Muscle of leg (tissue), 3 donors: ENCODE measurements at regions not wholly inside any gene's neighbourhood (a gene's known extent, or its start where the extent isn't known, plus 50 kb on each side); places are given as distances from the start of the nearest gene placed in this dataset.

Experiments used
- DNase-seq: peaks from one replicate; pipeline ENCODE4 v3.0.0; 2013
- H3K27ac ChIP-seq: one replicate; pipeline ENCODE4 v1.5.1; 2013; ENCODE audit warnings: mild to moderate bottlenecking, low read length, control low read depth
- H3K27me3 ChIP-seq: one replicate; pipeline ENCODE4 v1.6.1; 2013; ENCODE audit warnings: low read length; ENCODE audit not compliant: control insufficient read depth, insufficient read depth
- H3K36me3 ChIP-seq: one replicate; pipeline ENCODE4 v1.6.1; 2013; ENCODE audit warnings: low read length; ENCODE audit not compliant: control insufficient read depth, insufficient read depth
- H3K4me1 ChIP-seq: one replicate; pipeline ENCODE4 v1.6.1; 2013; ENCODE audit warnings: low read length; ENCODE audit not compliant: control insufficient read depth, insufficient read depth
- H3K4me3 ChIP-seq: one replicate; pipeline ENCODE4 v1.5.1; 2013; ENCODE audit warnings: low read length, control low read depth
- H3K9me3 ChIP-seq: replicated peaks from 2 replicates; pipeline ENCODE4 v1.6.1; 2013; ENCODE audit warnings: low read depth, low read length; ENCODE audit not compliant: control insufficient read depth
- WGBS: methylation state at CpG from one replicate; pipeline ENCODE4 v1.1.5; 2013; ENCODE audit warnings: missing lambda C conversion rate; ENCODE audit not compliant: insufficient coverage; 5-methylcytosine and 5-hydroxymethylcytosine counted together

DNA sequence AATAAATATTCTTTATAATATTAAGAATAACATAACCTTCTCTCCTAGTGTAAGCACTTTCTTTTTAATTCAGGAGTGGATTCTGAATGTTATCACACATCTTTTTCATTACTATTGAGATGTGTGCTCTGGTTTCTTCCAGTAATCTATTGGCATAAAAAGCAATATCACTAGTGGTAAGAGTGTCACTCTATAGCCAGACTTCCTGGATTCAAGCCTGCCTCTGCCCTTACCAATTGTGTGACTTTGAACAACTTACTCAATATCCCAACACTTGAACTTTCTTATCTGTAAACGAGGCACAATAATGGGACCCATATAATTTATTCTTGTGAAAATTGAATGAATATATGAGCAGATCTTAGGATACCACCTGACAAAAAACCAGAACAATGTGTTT is 71.0 kb downstream of the SEM1 start:
- WGBS: no CpG with 5 or more reads among the region's 1 CpG
- no peaks in the 10 kb centered on the region for H3K36me3 ChIP-seq
- no peak overlapping the region for H3K4me3 ChIP-seq
- H3K4me1 ChIP-seq: no peaks in the 10 kb centered on the region
- DNase-seq: no peak
- no peak overlapping the region for H3K27ac ChIP-seq
- H3K9me3 ChIP-seq: no peaks in the 10 kb centered on the region
- no peaks in the 10 kb centered on the region for H3K27me3 ChIP-seq

DNA sequence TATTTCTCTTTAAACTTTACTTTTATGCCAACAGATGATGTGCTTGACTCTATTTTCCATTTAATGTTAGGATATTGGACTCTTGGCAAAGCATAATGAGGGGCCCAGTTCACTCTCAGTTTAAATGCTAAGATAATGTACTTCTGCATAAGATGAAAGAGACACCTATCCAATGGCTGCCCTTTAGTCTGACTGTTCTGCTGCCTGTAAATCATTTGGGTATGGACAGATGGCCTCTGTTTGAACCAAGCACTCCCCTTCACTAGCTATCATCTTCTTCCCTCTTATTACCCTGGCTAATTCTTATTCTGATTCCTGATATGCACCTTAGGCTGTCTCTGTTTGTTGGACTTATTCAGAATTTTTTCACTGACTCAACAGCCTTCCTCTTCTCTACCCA is 72.1 kb downstream of the SEM1 start:
- Histone ChIP-seq H3K4me1 (no peaks in the 10 kb centered on the region), H3K27ac (no peak overlapping the region), H3K36me3 (no peaks in the 10 kb centered on the region), H3K4me3 (no peak overlapping the region), H3K9me3 (no peaks in the 10 kb centered on the region), H3K27me3 (no peaks in the 10 kb centered on the region)
- DNase-seq: no peak

DNA sequence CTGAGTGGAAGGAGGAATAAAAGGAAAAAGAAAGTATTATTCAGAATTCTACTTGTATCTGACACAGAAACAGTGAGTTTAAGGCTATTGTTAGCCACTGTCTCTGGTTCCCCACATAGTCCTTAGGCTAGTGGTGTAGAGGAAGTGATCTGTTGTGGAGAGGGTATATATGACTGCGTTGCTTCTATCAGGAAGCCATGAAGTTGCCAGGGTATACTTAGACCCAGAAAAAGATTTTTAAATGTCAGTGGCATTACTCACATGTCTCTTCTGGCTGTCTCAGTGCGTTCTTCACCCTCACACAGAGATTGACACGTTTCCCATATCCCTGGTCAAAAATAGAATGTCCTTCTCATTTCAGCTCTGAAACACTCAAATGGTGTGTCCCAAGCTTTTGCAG is 72.7 kb downstream of the SEM1 start:
- Histone ChIP-seq H3K4me3 (no peak overlapping the region), H3K9me3 (no peaks in the 10 kb centered on the region), H3K27ac (no peak overlapping the region), H3K27me3 (no peaks in the 10 kb centered on the region), H3K36me3 (no peaks in the 10 kb centered on the region), H3K4me1 (no peaks in the 10 kb centered on the region)
- WGBS: 100% methylated on average over 1 of the region's 3 CpGs
- no peak for DNase-seq

DNA sequence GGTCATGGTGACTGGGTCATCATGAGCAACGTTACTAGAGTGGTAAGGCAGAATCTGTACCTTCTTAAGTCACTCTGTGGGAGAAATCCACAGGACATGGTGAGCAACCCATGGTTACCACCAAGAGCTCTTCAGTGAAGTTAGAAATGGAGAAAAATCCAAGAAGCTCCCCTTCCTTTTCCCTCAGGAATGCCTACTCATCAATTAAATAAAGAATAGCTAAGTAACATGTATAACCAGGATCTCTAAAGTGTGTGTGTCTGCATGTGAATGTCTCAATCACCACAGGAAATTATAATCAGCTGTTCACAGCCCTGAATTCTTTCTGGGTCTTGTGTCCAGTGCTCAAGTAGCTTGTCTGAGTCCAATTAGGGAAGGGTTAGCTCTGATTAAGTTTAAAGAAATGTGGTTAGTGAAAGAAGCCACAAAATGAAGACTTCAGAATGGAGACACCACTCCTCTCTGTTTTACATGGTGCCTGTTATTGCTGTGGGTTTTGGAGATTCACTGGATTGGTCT is 73.2 kb downstream of the SEM1 start:
- no peaks in the 10 kb centered on the region for H3K9me3 ChIP-seq
- H3K36me3 ChIP-seq: no peaks in the 10 kb centered on the region
- WGBS: 60% methylated on average over 1 of the region's 1 CpG
- H3K4me1 ChIP-seq: no peaks in the 10 kb centered on the region
- DNase-seq: no peak
- no peaks in the 10 kb centered on the region for H3K27me3 ChIP-seq
- no peak overlapping the region for H3K27ac ChIP-seq
- no peak overlapping the region for H3K4me3 ChIP-seq

DNA sequence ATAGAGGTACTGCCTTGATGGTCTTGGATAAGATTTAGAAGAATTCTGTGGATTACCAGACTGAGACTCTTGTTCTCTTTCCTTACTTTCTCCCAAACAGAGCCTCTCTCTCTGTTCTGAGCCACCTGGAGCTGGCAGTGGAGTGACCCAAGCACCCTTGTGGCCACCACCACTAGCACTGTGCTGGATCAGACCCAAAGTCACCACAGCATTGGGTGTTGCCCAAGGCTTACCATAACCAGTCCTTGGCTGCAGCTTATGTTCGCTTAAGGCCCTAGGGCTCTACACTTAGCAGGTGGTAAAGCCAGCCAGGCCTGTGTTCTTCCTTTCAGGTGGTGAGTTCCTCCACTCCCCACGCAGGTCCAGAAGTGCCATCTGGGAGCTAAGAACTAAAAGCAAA is 79.8 kb downstream of the SEM1 start:
- no peaks in the 10 kb centered on the region for H3K27me3 ChIP-seq
- DNase-seq: no peak
- no peaks in the 10 kb centered on the region for H3K36me3 ChIP-seq
- 84% methylated on average over 2 of the region's 2 CpGs for WGBS
- no peaks in the 10 kb centered on the region for H3K4me1 ChIP-seq
- no peak overlapping the region for H3K27ac ChIP-seq
- H3K4me3 ChIP-seq: no peak overlapping the region
- H3K9me3 ChIP-seq: no peaks in the 10 kb centered on the region

DNA sequence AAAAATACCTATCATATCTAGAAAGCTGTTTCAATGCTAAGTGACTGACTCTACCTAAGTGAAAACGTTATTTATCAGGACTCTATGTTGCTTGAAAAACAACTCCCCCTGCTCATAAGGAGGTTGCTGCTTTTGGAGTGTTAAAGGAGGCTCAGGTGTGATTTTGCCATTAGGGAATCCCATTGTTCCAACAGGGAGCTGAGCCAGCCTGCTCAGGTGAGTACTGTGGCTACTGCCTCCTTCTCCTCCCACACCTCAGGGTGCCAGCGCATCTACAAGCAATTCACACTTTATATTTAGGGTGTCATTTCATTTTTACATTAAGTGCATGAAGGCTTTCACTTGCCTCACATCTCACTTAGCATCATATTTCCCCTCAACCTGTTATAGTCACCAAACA is 84.7 kb downstream of the SEM1 start:
- no peaks in the 10 kb centered on the region for H3K4me1 ChIP-seq
- H3K27ac ChIP-seq: no peak overlapping the region
- DNase-seq: no peak
- H3K27me3 ChIP-seq: no peaks in the 10 kb centered on the region
- no peaks in the 10 kb centered on the region for H3K9me3 ChIP-seq
- H3K4me3 ChIP-seq: no peak overlapping the region
- WGBS: no CpG with 5 or more reads among the region's 2 CpGs
- H3K36me3 ChIP-seq: no peaks in the 10 kb centered on the region

DNA sequence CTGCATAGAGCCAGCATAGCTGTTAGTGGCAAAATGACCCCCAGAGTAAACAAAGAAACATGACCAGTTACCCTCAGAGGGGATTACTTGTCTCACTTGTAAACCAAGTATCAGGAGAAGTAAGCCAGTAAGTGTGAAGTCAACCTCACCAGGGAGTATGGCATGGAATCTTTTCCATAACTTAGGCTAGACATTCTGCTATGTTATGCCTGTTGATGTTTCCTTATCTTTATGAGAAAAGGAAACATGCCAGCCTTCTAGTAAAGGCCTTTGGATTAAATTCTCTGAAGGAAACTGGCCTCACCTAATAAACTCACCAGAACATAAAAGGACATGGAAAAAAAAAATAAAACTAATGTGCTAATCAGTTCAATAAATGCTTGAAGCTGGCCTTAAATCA is 87.7 kb downstream of the SEM1 start:
- H3K4me3 ChIP-seq: no peak overlapping the region
- H3K27me3 ChIP-seq: no peaks in the 10 kb centered on the region
- H3K27ac ChIP-seq: no peak overlapping the region
- H3K36me3 ChIP-seq: no peaks in the 10 kb centered on the region
- H3K9me3 ChIP-seq: peaks cover 2% of the 10 kb centered on the region
- DNase-seq: no peak
- H3K4me1 ChIP-seq: no peaks in the 10 kb centered on the region

DNA sequence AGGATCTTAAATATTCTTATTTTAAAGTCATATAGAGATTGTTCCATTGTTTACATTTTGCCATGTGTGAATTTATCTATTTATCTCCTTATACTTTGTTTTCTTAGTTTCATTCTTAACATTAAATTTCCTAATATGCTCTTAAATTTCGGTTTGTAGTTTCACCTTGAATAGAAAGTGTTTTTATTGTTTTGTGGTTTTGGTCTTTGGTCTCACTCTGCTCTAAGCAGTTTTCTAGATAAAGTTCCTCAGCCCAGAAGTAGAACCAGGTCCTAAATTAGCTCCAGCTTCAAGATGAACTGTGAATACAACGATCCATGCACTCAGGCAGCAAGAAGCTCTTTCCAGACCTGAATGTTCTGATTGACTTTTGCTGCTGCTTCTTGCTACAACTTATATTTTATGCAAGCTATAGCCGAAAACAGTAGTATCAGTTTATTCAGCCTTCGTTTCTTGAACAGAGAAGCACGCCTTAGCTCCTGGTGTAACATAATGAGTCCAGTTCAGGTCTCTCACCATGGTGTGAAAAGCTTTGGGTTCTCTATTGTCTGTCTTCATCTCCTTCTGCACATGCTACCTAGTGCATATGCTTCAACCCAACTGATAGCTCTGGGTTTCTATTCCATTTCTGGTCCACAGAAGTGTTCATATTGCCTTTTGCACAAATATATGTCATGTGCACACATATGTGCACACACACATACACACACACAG is 95.3 kb downstream of the SEM1 start:
- H3K27me3 ChIP-seq: no peaks in the 10 kb centered on the region
- H3K27ac ChIP-seq: no peak overlapping the region
- no peaks in the 10 kb centered on the region for H3K36me3 ChIP-seq
- no peak overlapping the region for H3K4me3 ChIP-seq
- H3K9me3 ChIP-seq: peaks cover 2% of the 10 kb centered on the region
- no peak for DNase-seq
- H3K4me1 ChIP-seq: no peaks in the 10 kb centered on the region
- WGBS: 89% methylated on average over 3 of the region's 5 CpGs

DNA sequence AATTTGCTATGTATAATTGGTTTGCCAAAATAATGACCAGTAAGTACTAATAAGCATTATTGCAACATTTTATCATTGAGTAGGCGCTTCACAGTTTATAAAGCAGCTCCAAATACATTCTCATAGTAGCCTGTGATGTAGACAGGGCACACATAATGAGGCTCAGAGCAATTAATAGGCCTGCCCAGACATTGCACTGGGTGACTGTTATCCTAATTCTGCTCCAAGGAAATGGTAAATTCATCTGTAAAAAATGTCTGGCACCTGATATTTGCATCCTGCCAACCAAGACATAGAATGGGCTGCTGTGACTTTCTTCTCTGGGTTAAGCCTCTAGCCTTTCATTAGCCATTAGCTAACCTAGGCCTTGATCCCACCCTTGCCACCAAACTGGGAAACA is 97.6 kb downstream of the SEM1 start:
- no peaks in the 10 kb centered on the region for H3K36me3 ChIP-seq
- no peak overlapping the region for H3K27ac ChIP-seq
- H3K27me3 ChIP-seq: no peaks in the 10 kb centered on the region
- no peaks in the 10 kb centered on the region for H3K4me1 ChIP-seq
- H3K9me3 ChIP-seq: no peaks in the 10 kb centered on the region
- DNase-seq: no peak
- H3K4me3 ChIP-seq: no peak overlapping the region
- WGBS: no CpG with 5 or more reads among the region's 1 CpG

DNA sequence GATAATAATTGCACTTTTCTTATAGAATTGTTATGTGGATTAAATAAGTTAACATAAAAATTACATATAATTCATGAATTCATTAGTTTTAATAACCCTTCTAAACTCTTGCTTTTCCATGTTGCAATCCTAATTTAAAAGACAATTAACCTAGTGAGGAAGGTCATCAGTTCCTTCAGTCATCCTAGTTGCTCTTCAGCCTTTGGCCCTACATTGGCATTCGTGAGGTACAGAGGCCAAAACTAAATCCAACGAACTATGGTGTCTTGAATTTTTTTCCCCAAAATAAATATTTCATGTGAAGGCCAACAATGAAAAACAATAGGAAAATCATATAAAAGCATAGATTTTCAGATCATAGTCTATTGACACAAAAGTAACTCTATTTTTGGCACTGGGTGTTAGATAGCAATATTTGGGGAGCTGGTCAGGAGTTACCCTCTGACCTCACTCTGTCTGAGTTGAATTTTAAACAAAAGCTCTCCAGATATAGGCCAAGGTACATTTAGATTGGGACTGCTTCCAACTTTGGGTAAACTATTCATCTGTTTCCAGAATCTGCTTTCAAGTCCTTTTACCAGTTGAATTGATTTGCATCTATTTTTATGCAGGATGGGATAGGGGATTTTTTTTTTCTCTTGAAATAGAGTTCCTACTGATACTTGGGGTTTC is 104.5 kb downstream of the SEM1 start:
- no peak overlapping the region for H3K4me3 ChIP-seq
- no peaks in the 10 kb centered on the region for H3K36me3 ChIP-seq
- no peak overlapping the region for H3K27ac ChIP-seq
- no CpG with 5 or more reads among the region's 2 CpGs for WGBS
- DNase-seq: no peak
- H3K27me3 ChIP-seq: no peaks in the 10 kb centered on the region
- no peaks in the 10 kb centered on the region for H3K4me1 ChIP-seq
- no peaks in the 10 kb centered on the region for H3K9me3 ChIP-seq
